Calu3 (cell line): ENCODE measurements at regions not wholly inside any gene's neighbourhood (a gene's known extent, or its start where the extent isn't known, plus 50 kb on each side); places are given as distances from the start of the nearest gene placed in this dataset.
A peak's percentile ranks its signal among the peaks of the same experiment; 100 is the strongest.

Source experiments
- BruUV-seq: library from RNA; stranded (reverse); fragments of 400-500 nt; replicated peaks from 2 replicates; lab custom pipeline; 2021; lab: Mats Ljungman, UMichigan
- CTCF ChIA-PET: fragments of 300-600 bp; sonication (Branson Sonifier 250); formaldehyde crosslinking; loops from one replicate; lab custom pipeline; 2022; ENCODE audit warnings: antibody characterized with exemption; lab: Charles Lee
- DNase-seq: peaks from one replicate; pipeline ENCODE4 v3.0.0; 2022
- H3K27ac Mint-ChIP-seq: one replicate; pipeline ENCODE4 v1.8.0; 2022; ENCODE audit warnings: mixed read lengths; ENCODE audit not compliant: unreplicated experiment
- H3K27me3 Mint-ChIP-seq: one replicate; pipeline ENCODE4 v1.8.0; 2022; ENCODE audit warnings: mixed read lengths; ENCODE audit not compliant: unreplicated experiment
- H3K36me3 Mint-ChIP-seq: one replicate; pipeline ENCODE4 v1.8.0; 2022; ENCODE audit warnings: mild to moderate bottlenecking, moderate library complexity, mixed read lengths; ENCODE audit not compliant: insufficient read depth, unreplicated experiment
- H3K4me1 Mint-ChIP-seq: one replicate; pipeline ENCODE4 v1.8.0; 2022; ENCODE audit warnings: mild to moderate bottlenecking, low read depth, mixed read lengths; ENCODE audit not compliant: unreplicated experiment
- H3K4me3 Mint-ChIP-seq: one replicate; pipeline ENCODE4 v1.8.0; 2022; ENCODE audit warnings: mild to moderate bottlenecking, low read depth, moderate library complexity, mixed read lengths; ENCODE audit not compliant: unreplicated experiment
- H3K9me3 Mint-ChIP-seq: one replicate; pipeline ENCODE4 v1.8.0; 2022; ENCODE audit warnings: low read depth, mixed read lengths; ENCODE audit not compliant: unreplicated experiment
- intact Hi-C: fragments of 100-400 bp; cut with micrococcal nuclease; formaldehyde crosslinking; loops from one replicate; pipeline ENCODE4 v1.10.0; 2022; ENCODE audit not compliant: unreplicated experiment
- TF ChIP-seq, protein P1 (sequence below): fragments of 200-600 bp; IDR thresholded peaks from one replicate; pipeline ENCODE4 v1.8.0; 2022; ENCODE audit warnings: antibody characterized with exemption; ENCODE audit not compliant: unreplicated experiment

DNA sequence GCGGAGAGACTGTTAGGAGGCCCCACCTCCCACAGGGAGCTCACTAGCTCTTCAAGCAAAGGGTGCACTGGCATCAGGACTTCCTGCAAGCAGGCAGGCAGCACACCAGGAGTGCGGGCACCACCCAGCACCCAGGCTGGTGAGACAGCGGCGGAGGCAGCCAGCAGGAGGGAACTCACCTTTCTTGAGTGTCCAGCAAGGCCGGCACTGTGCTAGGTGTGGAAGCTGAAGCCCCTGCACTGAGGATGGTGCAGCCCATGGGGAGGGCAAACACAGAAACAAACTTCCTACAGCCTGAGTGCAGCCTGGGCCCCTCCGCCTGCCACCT, 100.7 kb upstream of the ID2 start:
- no TSS peak for BruUV-seq
- H3K9me3 Mint-ChIP-seq: no peaks in the 10 kb centered on the region
- no peak overlapping the region for H3K4me3 Mint-ChIP-seq
- H3K27me3 Mint-ChIP-seq: no peaks in the 10 kb centered on the region
- intact Hi-C loops: no loop called here
- CTCF ChIA-PET: no interaction called here
- DNase-seq: no peak
- H3K27ac Mint-ChIP-seq: no peak overlapping the region
- peaks cover 8% of the 10 kb centered on the region for H3K4me1 Mint-ChIP-seq
- TF ChIP-seq, protein P1, sequence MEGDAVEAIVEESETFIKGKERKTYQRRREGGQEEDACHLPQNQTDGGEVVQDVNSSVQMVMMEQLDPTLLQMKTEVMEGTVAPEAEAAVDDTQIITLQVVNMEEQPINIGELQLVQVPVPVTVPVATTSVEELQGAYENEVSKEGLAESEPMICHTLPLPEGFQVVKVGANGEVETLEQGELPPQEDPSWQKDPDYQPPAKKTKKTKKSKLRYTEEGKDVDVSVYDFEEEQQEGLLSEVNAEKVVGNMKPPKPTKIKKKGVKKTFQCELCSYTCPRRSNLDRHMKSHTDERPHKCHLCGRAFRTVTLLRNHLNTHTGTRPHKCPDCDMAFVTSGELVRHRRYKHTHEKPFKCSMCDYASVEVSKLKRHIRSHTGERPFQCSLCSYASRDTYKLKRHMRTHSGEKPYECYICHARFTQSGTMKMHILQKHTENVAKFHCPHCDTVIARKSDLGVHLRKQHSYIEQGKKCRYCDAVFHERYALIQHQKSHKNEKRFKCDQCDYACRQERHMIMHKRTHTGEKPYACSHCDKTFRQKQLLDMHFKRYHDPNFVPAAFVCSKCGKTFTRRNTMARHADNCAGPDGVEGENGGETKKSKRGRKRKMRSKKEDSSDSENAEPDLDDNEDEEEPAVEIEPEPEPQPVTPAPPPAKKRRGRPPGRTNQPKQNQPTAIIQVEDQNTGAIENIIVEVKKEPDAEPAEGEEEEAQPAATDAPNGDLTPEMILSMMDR: no peak
- H3K36me3 Mint-ChIP-seq: no peaks in the 10 kb centered on the region

DNA sequence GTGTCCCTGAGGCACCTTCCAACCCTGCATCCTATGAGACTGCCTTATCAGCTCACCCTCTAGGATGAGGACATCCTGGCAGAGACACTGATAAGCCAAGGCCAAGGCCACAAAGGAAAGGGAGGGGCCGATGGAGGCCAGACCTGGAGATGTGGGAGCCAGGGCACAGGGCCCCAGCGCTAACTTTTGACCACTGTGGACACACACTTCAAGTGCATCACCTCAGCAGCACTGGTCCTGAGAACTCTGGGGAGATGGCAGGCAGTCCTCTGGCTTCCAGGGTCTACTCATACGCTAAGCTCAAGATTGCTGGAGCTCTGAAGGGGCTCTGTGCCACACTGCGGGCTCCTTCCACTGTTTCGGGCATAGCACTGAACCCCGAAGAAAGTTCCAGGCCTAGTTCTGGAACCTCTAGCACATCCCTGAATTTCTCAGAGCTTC, 100.2 kb upstream of the ID2 start:
- no peaks in the 10 kb centered on the region for H3K27me3 Mint-ChIP-seq
- H3K27ac Mint-ChIP-seq: no peak overlapping the region
- intact Hi-C loops: no loop called here
- no TSS peak for BruUV-seq
- TF ChIP-seq, protein P1: no peak
- CTCF ChIA-PET: no interaction called here
- peaks cover 8% of the 10 kb centered on the region for H3K4me1 Mint-ChIP-seq
- no peaks in the 10 kb centered on the region for H3K36me3 Mint-ChIP-seq
- no peak for DNase-seq
- no peaks in the 10 kb centered on the region for H3K9me3 Mint-ChIP-seq
- H3K4me3 Mint-ChIP-seq: no peak overlapping the region

DNA sequence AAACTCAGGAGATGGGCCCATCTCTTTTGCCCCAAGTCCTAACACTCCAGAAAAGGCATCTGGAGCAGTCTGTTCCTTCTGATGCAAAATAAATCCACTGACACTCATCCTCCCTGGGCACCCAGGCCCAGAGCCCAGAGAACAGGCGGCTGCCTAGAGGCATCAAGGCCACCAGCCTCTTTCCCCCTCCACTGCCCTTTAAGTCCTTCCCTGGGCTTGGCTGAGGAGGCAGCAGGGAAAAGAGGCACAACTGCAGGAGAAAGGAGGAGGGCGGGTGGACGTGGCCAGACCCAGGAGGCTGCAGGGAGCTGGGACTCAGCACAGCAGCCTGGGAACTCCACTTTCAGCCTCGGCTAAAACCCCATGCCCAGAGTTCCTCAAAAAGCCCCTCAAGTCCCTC, 99.7 kb upstream of the ID2 start:
- CTCF ChIA-PET: no interaction called here
- Mint-ChIP-seq H3K4me1 (peaks cover 8% of the 10 kb centered on the region), H3K9me3 (no peaks in the 10 kb centered on the region), H3K4me3 (no peak overlapping the region), H3K36me3 (no peaks in the 10 kb centered on the region), H3K27ac (no peak overlapping the region), H3K27me3 (no peaks in the 10 kb centered on the region)
- no TSS peak for BruUV-seq
- TF ChIP-seq, protein P1: no peak
- DNase-seq: no peak
- intact Hi-C loops: no loop called here

DNA sequence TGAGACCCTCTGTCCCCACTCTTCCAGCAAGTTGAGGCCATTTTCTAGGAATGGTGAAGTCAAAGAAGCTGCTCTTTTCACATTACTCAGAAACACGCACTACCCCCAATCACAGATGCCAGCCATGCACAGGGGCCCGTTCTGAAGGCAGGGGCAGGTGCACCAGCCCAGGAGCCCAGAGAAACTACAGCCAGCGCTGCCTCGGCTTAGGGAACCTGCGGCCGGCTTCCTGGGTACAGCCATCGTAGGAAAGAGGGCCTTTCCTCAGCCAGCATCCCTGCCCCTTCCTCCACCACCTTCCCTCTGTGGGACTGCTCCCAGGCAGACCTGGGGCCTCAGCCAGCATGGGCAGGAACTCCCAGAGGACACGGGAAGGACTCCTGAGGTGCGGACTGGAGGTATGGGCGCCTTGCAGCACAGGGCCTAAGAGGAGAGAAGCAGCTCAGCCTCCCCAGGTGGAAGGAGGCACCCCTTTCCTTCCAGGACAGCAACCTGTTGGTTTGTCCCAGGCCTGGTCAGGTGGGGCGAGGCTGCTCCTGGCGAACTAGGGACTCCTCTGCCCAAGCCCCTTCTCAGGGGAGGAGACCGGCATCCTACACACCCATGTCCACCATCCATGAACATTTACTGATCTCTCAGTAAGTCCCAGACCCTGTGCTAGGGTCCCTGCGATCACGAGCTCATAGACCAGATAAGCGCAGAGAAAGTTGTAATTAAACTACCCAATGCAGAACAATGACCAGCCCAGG, 99.0 kb upstream of the ID2 start:
- intact Hi-C loops: no loop called here
- Mint-ChIP-seq H3K27me3 (no peaks in the 10 kb centered on the region), H3K36me3 (no peaks in the 10 kb centered on the region), H3K9me3 (no peaks in the 10 kb centered on the region), H3K4me3 (peak overlapping the region; percentile 62), H3K27ac (no peak overlapping the region), H3K4me1 (peaks cover 8% of the 10 kb centered on the region)
- TF ChIP-seq, protein P1: no peak
- CTCF ChIA-PET: interaction anchor here (0.6 to 1.7 kb wide), 3 partner anchors 8 to 75 kb away, joined by 3 to 5 read pairs (median 4); no protein-coding TSS in a partner anchor
- DNase-seq: no peak
- BruUV-seq: no TSS peak
